Spleen (tissue), 7 donors: ENCODE measurements at regions not wholly inside any gene's neighbourhood (a gene's known extent, or its start where the extent isn't known, plus 50 kb on each side); places are given as distances from the start of the nearest gene placed in this dataset.

Experiments
- CTCF ChIP-seq, 11 experiments: fragments of 200-600 bp in 7 of 11; fragments of 450-650 bp in 4 of 11; sonication (generic) in 4 of 11; IDR thresholded peaks in 8 of 11; conservative IDR thresholded peaks in 3 of 11; 1 replicate in 7 of 11; 2 replicates in 4 of 11; pipeline versions ENCODE4 v1.4.0 to v1.8.0; 2016 to 2021; ENCODE audit warnings: antibody characterized with exemption in 11 of 11, inconsistent platforms in 4 of 11, mild to moderate bottlenecking in 1 of 11
- POLR2A ChIP-seq, 3 donors: fragments of 450-650 bp; IDR thresholded peaks; one replicate each; pipeline ENCODE4 v1.5.1; 2017; ENCODE audit warnings: antibody characterized with exemption in 3 of 3, mild to moderate bottlenecking in 1 of 3
- POLR2AphosphoS5 ChIP-seq, 3 donors: sonication (generic); formaldehyde crosslinking; IDR thresholded peaks; one replicate each; pipeline ENCODE4 v1.5.1; 2017; ENCODE audit warnings: antibody characterized with exemption in 3 of 3
- donor health status: DM: no; HTN: no; CAD: no; lungs with moderate emphysema.
- donor health status: DM: no; HTN: no; CAD: no.
- donor health status: DM: no; HTN: no; CAD: no.

- TF ChIP-seq POLR2A (IDR thresholded peaks at IDR 0.05) (no peak), CTCF (IDR thresholded peaks at IDR 0.05 in 8 of 11, conservative IDR thresholded peaks at IDR 0.05 in 3 of 11) (no peak), POLR2AphosphoS5 (IDR thresholded peaks at IDR 0.05) (no peak)
Observed at GRCh38 chr6:19153270-19153980, 683.7 kb upstream of the ID4 start.
